Spleen (tissue), 7 donors: ENCODE measurements at regions not wholly inside any gene's neighbourhood (a gene's known extent, or its start where the extent isn't known, plus 50 kb on each side); places are given as distances from the start of the nearest gene placed in this dataset.

Experiments
- POLR2A ChIP-seq, 3 donors: fragments of 450-650 bp; IDR thresholded peaks; one replicate each; pipeline ENCODE4 v1.5.1; 2017; ENCODE audit warnings: antibody characterized with exemption in 3 of 3, mild to moderate bottlenecking in 1 of 3
- TF ChIP-seq, protein P1 (sequence below), 11 experiments: fragments of 200-600 bp in 7 of 11; fragments of 450-650 bp in 4 of 11; sonication (generic) in 4 of 11; IDR thresholded peaks in 8 of 11; conservative IDR thresholded peaks in 3 of 11; 1 replicate in 7 of 11; 2 replicates in 4 of 11; pipeline versions ENCODE4 v1.4.0 to v1.8.0; 2016 to 2021; ENCODE audit warnings: antibody characterized with exemption in 11 of 11, inconsistent platforms in 4 of 11, mild to moderate bottlenecking in 1 of 11
- donor health status: DM: no; HTN: no; CAD: no; lungs with moderate emphysema.
- donor health status: DM: no; HTN: no; CAD: no.
- donor health status: DM: no; HTN: no; CAD: no.

GRCh38 chr13:86813198-86813597 lies 858.0 kb upstream of the SLITRK5 start:
- TF ChIP-seq, protein P1, sequence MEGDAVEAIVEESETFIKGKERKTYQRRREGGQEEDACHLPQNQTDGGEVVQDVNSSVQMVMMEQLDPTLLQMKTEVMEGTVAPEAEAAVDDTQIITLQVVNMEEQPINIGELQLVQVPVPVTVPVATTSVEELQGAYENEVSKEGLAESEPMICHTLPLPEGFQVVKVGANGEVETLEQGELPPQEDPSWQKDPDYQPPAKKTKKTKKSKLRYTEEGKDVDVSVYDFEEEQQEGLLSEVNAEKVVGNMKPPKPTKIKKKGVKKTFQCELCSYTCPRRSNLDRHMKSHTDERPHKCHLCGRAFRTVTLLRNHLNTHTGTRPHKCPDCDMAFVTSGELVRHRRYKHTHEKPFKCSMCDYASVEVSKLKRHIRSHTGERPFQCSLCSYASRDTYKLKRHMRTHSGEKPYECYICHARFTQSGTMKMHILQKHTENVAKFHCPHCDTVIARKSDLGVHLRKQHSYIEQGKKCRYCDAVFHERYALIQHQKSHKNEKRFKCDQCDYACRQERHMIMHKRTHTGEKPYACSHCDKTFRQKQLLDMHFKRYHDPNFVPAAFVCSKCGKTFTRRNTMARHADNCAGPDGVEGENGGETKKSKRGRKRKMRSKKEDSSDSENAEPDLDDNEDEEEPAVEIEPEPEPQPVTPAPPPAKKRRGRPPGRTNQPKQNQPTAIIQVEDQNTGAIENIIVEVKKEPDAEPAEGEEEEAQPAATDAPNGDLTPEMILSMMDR (IDR thresholded peaks at IDR 0.05 in 8 of 11, conservative IDR thresholded peaks at IDR 0.05 in 3 of 11), result no peak
- no peak for TF ChIP-seq POLR2A (IDR thresholded peaks at IDR 0.05)
